ENCODE measurements at regions not wholly inside any gene's neighbourhood (a gene's known extent, or its start where the extent isn't known, plus 50 kb on each side); places are given as distances from the start of the nearest gene placed in this dataset.

DNA sequence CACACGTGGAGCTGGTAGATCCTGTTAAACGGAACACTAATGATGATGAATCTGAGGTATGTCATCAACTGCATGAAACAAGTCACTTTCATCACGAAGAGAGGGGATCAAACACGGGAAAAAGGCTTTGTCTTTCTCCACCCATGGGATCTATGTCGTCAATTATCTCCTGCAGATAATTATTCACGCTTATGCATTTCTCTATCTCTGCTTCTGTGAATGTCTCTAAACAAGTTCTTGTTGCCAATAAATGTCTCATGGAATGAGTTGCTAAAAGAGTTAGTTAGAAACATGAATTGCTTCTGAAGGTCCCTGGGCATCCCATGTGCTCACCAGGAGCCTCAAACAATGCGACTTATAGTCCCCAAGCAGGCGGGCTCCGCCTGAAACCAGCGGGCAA lies 1228.2 kb upstream of the TMEM132C start:
- TF ChIP-seq, protein P1, sequence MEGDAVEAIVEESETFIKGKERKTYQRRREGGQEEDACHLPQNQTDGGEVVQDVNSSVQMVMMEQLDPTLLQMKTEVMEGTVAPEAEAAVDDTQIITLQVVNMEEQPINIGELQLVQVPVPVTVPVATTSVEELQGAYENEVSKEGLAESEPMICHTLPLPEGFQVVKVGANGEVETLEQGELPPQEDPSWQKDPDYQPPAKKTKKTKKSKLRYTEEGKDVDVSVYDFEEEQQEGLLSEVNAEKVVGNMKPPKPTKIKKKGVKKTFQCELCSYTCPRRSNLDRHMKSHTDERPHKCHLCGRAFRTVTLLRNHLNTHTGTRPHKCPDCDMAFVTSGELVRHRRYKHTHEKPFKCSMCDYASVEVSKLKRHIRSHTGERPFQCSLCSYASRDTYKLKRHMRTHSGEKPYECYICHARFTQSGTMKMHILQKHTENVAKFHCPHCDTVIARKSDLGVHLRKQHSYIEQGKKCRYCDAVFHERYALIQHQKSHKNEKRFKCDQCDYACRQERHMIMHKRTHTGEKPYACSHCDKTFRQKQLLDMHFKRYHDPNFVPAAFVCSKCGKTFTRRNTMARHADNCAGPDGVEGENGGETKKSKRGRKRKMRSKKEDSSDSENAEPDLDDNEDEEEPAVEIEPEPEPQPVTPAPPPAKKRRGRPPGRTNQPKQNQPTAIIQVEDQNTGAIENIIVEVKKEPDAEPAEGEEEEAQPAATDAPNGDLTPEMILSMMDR (IDR thresholded peaks at IDR 0.05) = no peak
- no peak for TF ChIP-seq POLR2A (IDR thresholded peaks at IDR 0.05)
- Histone ChIP-seq H3K27ac (no peak overlapping the region), H3K4me1 (no peaks in the 10 kb centered on the region), H3K27me3 (no peaks in the 10 kb centered on the region), H3K9me3 (no peaks in the 10 kb centered on the region), H3K4me3 (no peak overlapping the region), H3K36me3 (no peaks in the 10 kb centered on the region)
- ATAC-seq (no peak), DNase-seq (no peak)
- WGBS (ENCODE audit: insufficient coverage, low coverage, low lambda C conversion rate, missing lambda C conversion rate) = 62% methylated on average over 10 of the region's 10 CpGs
- intact Hi-C loops (cut with DNase I) = no loop called here

DNA sequence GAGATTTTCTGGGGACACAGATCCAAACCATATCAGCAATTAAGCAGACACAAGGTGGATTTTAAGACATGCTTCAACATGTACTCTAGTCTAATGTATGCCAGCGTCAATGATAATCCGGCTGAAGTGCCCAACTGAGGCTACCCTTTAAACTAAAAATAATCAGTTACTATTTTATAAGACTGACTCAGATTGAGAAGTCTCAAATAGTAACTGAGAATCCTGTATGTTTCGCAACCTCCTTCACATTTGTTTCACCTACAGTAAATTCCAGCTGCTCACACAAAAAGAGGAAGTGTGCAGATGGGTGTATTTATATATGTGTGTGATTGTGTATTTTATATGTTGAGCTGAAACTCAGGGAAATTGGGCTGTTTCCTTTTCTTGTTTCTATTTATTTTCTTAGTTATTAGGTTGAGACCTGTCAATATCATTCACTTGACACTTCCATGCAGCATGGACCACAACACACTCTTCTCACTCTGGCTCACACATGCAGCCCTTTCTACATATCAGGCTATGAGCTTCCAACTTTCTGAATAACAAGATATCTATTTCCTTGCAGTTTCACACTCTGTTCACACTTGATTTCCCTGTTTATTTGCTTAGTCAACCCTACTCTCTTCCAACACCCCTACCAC lies 1224.9 kb upstream of the TMEM132C start:
- TF ChIP-seq POLR2A (IDR thresholded peaks at IDR 0.05) = no peak
- TF ChIP-seq, protein P1 (IDR thresholded peaks at IDR 0.05) = no peak
- ATAC-seq = no peak
- no peak for DNase-seq
- H3K4me3 ChIP-seq = no peak overlapping the region
- H3K4me1 ChIP-seq = no peaks in the 10 kb centered on the region
- H3K9me3 ChIP-seq = no peaks in the 10 kb centered on the region
- no peak overlapping the region for H3K27ac ChIP-seq
- intact Hi-C loops (cut with DNase I) = no loop called here
- H3K36me3 ChIP-seq = no peaks in the 10 kb centered on the region
- H3K27me3 ChIP-seq = no peaks in the 10 kb centered on the region
- WGBS (ENCODE audit: insufficient coverage, low coverage, low lambda C conversion rate, missing lambda C conversion rate) = 74% methylated on average over 3 of the region's 3 CpGs

- Histone ChIP-seq H3K27ac (no peak overlapping the region), H3K36me3 (no peaks in the 10 kb centered on the region), H3K4me1 (no peaks in the 10 kb centered on the region), H3K9me3 (no peaks in the 10 kb centered on the region), H3K4me3 (no peak overlapping the region), H3K27me3 (no peaks in the 10 kb centered on the region)
- ATAC-seq (no peak), DNase-seq (no peak)
- intact Hi-C loops (cut with DNase I) = no loop called here
- 39% methylated on average over 2 of the region's 3 CpGs for WGBS (ENCODE audit: insufficient coverage, low coverage, low lambda C conversion rate, missing lambda C conversion rate)
- no peak for TF ChIP-seq POLR2A (IDR thresholded peaks at IDR 0.05)
- TF ChIP-seq, protein P1 (IDR thresholded peaks at IDR 0.05) = no peak
Measured at GRCh38 chr12:127043731-127044130, 1223.2 kb upstream of the TMEM132C start.

- no peaks in the 10 kb centered on the region for H3K27me3 ChIP-seq
- H3K4me3 ChIP-seq = no peak overlapping the region
- no peaks in the 10 kb centered on the region for H3K4me1 ChIP-seq
- H3K9me3 ChIP-seq = no peaks in the 10 kb centered on the region
- H3K36me3 ChIP-seq = no peaks in the 10 kb centered on the region
- H3K27ac ChIP-seq = no peak overlapping the region
- no peak for DNase-seq
- ATAC-seq = peak; percentile 30 to 78 (median 54)
- TF ChIP-seq POLR2A (IDR thresholded peaks at IDR 0.05) = no peak
- TF ChIP-seq, protein P1 (IDR thresholded peaks at IDR 0.05) = no peak
- 38% methylated on average over 1 of the region's 1 CpG for WGBS (ENCODE audit: insufficient coverage, low coverage, low lambda C conversion rate, missing lambda C conversion rate)
- intact Hi-C loops (cut with DNase I) = no loop called here
Measured at GRCh38 chr12:127044836-127045235, 1222.1 kb upstream of the TMEM132C start.

DNA sequence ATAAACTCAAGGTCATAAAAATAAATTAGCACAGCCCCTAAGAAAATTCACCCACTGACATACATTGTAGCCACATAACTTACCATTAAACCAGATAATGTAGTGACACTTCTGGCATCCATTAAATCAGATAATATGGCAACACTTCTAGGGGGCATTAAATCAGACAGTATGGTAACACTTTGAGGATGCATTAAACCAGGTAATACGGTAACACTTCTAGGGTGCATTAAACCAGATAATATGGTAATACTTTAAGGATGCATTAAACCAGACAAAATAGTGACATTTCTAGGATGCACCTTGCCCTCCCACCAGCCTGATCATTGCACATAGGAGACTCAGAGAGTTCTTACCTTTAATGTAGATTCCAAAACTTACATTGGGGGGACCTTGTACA lies 1220.5 kb upstream of the TMEM132C start:
- WGBS (ENCODE audit: insufficient coverage, low coverage, low lambda C conversion rate, missing lambda C conversion rate) = 62% methylated on average over 1 of the region's 1 CpG
- intact Hi-C loops (cut with DNase I) = no loop called here
- no peak for DNase-seq
- Histone ChIP-seq H3K4me1 (no peaks in the 10 kb centered on the region), H3K27me3 (no peaks in the 10 kb centered on the region), H3K36me3 (no peaks in the 10 kb centered on the region), H3K9me3 (no peaks in the 10 kb centered on the region), H3K4me3 (no peak overlapping the region), H3K27ac (no peak overlapping the region)
- TF ChIP-seq POLR2A (IDR thresholded peaks at IDR 0.05) = no peak
- no peak for ATAC-seq
